HG02938 (cell line): ENCODE measurements at regions not wholly inside any gene's neighbourhood (a gene's known extent, or its start where the extent isn't known, plus 50 kb on each side); places are given as distances from the start of the nearest gene placed in this dataset.

Experiments
- ATAC-seq: cut with Tn5 transposase; IDR thresholded peaks from one replicate; pipeline ENCODE4 v1.9.1; 2021; ENCODE audit warnings: mild to moderate bottlenecking, moderate library complexity; ENCODE audit not compliant: unreplicated experiment

DNA sequence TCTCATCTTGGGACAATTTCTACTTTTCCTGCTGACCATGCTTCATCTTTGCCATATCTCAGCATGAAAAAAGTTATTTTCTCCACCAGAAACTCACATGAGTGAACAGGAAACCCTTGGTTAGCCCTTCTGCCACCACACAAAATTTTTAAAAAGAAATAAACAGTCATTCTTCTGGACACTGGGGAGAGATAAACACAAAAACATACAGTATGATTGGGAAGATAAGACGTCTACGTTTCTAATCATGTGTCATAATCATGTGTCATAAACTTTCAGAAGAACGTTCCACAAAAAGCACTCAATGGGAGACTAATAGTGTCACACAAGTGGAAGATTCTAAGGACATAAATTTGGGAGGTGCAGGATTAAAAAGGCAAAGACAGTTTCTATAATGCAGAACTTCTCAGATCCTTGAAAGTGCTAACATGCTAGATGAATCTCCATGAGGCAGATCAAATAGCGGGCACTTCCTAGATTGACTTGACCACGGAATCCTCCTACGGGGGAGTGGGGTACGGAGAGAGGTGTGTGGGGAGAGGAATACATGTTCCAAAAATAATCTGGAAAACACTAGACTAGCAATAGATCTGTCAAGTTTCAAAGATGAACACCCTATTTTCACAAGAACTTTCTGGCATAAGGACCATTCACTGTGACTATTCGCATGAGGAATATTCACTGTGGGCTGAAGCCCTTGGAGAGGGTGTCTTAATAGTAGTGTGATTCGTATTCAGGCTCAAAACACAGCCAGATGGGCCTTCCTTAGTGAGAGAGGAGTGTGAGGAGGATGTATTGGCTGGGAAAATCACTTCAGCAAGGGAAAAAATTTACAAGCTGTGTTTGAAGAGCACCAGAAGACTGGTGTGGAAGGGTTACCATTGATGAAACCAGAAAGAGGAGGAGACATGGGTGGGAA lies 206.7 kb downstream of the SETD4 start:
- no peak for ATAC-seq

DNA sequence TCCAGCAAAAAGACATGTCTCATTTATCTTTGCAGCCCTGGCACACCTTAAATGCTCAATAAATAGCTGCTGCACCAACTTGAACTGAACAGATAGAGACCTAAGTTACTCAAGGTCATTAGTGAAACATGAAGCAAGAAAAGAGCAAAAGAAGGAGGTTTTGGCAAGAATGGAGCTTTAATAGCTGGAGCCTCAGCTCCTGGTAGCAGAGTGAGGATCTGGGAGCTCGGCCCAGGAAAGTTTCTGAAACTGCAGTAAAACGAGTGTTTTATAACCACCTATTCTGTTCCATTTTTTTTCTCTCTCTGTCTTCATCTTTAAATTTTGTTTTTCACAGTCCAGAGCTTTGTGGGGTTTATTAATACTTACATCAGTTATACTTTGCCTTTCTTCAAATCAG lies 207.5 kb downstream of the SETD4 start:
- no peak for ATAC-seq

DNA sequence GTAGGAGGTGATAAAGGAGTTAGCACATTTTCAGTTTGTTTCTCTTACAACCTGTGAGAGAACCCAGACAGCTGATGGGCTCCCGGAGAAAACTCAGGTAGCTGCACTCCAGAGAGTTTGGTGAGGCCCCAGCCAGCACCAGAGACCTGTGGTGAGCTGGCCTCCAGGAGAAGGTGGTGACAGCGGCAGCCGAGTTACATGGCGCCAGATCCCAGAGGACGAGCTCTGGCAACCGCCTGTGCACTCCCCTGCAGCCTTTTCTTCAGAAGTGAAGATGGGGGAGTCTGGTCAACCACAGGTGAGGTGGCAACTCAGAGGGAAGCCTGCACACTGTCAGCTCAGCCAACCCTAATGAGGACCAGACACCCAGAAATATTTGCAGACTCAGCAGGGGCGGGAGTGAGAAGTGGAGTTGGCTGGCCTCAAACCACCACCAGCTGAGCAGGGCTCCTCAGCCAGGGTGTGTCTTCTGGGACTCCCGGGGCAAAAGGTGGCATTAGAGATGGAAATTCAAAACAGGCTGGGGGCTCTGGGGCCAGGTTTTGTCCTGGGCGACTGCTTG lies 209.7 kb downstream of the SETD4 start:
- ATAC-seq = no peak

GRCh38 chr21:35850029-35850428 lies 210.3 kb downstream of the SETD4 start:
- no peak for ATAC-seq

GRCh38 chr21:35849144-35849543 lies 211.2 kb downstream of the SETD4 start:
- ATAC-seq = no peak

- ATAC-seq = no peak
Measured at GRCh38 chr21:35843911-35844667, 216.2 kb downstream of the SETD4 start.

GRCh38 chr21:35840949-35841348 lies 219.4 kb downstream of the SETD4 start:
- ATAC-seq = no peak

GRCh38 chr21:35840197-35840799 lies 220.0 kb downstream of the SETD4 start:
- ATAC-seq = no peak

- ATAC-seq = no peak
Measured at GRCh38 chr21:35838987-35839763, 221.2 kb downstream of the SETD4 start.

GRCh38 chr21:35838350-35838749 lies 222.0 kb downstream of the SETD4 start:
- ATAC-seq = no peak

GRCh38 chr21:35833991-35834390 lies 226.3 kb downstream of the SETD4 start:
- ATAC-seq = no peak

GRCh38 chr21:35833388-35833787 lies 226.9 kb downstream of the SETD4 start:
- no peak for ATAC-seq

DNA sequence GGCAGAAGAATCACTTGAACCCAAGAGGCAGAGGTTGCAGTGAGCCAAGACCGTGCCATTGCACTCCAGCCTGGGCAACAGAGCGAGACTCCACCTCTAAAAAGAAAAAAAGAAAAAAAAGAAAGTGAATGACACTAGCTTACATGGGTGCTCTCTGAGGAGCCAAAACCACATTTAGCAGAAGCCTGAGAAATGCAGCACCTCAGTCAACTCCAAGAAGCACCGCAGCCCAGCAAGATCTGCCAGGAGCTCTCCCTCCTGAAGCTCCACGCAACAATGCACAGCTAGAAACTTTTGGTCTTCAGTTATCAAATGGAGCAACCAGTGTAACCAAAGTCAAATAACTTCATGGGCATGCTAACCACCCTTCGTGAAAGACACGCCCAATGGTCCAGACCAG lies 229.1 kb downstream of the SETD4 start:
- no peak for ATAC-seq

DNA sequence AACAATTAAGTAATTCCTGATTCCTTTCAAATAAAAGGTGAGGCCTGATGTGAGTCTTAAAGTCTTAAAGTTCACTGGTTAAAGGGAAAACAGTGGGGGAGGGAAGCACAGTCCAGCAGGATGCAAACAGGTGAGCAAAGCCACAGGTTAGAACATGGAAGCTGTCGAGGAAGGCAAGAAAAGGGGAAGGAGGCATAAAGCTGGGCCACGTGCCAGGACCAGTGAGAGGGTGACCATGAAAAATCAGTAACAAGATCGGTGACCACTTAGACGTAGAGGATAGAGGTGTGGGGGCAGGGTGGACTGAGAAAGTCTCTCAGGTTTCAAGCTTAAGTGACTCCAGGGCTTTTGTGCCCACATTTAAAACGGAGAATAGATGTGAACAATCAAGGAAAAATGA lies 231.3 kb downstream of the SETD4 start:
- ATAC-seq = no peak

DNA sequence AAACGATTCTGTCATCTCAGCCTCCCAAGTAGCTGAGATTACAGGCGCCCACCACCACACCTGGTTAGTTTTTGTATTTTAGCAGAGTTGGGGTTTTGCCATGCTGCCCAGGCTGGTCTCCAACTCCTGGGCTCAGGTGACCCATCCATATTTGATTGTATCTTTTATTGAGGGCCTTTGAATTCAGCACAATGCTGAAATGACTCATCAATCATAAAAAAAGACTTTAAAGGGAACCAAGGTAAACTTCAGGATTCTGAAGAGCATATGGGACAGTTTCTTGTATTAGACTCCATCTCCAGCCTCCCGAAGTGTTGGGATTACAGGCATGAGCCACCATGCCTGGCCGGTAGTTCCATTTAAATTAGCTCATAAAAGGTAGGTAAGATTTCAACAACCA lies 232.2 kb downstream of the SETD4 start:
- no peak for ATAC-seq

GRCh38 chr21:35827004-35827403 lies 233.3 kb downstream of the SETD4 start:
- ATAC-seq = no peak

DNA sequence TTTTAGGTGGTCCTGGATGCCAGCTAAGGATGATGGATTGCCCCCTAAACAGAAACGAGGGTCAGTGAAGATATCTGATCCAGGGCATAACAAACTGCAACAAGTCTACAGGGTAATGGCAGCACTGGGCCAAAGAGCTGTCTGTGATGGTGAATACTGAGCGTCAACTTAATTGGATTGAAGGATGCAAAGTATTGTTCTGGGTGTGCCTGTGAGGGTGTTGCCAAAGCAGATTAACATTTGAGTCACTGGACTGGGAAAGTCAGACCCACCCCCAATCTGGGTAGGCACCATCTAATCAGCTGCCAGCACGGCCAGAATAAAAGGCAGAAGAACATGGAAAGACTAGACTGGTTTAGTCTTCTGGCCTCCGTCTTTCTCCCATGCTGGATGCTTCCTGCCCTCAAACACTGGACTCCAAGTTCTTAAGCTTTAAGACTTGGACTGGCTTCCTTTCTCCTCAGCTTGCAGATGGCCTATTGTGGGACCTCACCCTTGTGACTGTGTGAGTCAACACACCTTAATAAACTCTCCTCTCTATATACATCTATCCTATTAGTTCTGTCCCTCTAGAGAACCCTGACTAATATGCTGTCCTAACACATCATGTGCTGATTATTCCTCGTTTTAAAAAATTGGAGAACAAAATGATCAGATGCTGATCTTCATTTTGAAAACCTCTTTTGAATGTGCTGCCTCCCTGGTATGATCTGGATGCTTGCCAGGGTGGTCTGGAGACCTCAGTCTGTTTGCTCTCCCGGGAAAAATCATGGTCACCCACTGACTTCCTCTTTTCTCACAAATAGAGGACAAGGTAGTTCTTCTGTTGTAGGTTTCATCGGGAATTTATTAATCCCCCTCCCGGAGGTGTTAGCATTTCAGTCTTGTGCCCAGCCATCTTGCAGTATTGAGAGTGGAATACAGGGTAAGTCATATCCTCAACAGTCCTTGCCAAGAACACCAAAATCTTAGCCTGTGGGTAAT lies 234.7 kb downstream of the SETD4 start:
- no peak for ATAC-seq

GRCh38 chr21:35824136-35824535 lies 236.2 kb downstream of the SETD4 start:
- ATAC-seq = no peak

DNA sequence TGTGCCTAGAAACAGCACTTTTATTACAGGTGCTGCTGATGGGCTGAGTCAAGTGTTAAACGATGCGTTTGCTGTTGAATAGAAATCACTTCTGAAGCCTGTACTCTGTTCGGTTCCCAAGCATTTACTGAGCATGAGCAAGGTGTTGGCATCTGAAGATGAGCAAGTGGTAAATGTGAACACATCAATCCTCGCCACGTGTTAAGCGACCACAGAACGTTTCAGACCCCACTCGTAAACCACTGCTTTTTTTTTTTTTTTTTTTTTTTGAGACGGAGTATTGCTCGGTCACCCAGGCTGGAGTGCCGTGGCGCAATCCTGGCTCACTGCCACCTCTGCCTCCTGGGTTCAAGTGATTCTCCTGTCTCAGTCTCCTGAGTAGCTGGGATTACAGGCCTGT lies 241.2 kb downstream of the SETD4 start:
- ATAC-seq = no peak
